ENCODE measurements at regions not wholly inside any gene's neighbourhood (a gene's known extent, or its start where the extent isn't known, plus 50 kb on each side); places are given as distances from the start of the nearest gene placed in this dataset.

DNA sequence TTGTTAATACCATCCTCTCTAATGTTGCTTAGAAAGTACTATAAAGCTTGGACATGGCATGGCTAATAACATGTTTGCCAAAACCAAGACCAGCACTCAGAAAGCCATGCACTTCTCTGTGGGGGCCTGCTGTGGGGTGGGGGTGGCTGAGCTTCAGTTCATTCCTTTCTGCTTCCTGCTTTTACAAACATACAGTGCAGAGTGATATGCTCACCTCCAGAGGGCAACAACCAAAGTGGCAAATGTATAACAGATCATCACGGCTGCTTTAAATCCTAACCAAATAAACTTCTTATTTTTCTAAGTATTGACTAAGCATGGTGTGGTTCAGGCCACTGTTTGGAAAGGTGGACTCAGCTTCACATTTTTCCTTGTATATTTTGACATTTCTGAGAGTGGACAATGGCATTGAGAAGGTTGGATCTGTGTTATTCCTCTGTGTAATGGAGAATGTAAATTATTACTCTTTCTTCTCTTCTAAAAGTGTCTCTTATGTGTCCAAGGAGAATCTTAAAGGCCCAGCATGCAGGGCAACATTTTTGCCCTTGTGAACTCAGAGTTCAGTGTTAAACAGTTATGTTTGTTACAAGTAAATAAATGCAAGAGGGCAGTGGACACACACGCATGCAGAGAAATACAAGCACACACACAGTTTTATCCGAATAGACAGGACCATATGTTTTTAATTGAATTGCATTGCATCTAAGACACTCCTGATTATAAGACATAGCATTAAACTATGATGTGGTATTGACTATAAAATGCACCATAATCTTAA, 186.1 kb downstream of the HERPUD2 start:
- no peaks in the 10 kb centered on the region for H3K27me3 ChIP-seq (ENCODE audit: control insufficient read depth, insufficient read depth, low read length)
- no peak overlapping the region for H3K4me2 ChIP-seq (ENCODE audit: extremely low read depth, insufficient read depth, low read length)
- TF ChIP-seq, protein P1, sequence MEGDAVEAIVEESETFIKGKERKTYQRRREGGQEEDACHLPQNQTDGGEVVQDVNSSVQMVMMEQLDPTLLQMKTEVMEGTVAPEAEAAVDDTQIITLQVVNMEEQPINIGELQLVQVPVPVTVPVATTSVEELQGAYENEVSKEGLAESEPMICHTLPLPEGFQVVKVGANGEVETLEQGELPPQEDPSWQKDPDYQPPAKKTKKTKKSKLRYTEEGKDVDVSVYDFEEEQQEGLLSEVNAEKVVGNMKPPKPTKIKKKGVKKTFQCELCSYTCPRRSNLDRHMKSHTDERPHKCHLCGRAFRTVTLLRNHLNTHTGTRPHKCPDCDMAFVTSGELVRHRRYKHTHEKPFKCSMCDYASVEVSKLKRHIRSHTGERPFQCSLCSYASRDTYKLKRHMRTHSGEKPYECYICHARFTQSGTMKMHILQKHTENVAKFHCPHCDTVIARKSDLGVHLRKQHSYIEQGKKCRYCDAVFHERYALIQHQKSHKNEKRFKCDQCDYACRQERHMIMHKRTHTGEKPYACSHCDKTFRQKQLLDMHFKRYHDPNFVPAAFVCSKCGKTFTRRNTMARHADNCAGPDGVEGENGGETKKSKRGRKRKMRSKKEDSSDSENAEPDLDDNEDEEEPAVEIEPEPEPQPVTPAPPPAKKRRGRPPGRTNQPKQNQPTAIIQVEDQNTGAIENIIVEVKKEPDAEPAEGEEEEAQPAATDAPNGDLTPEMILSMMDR (conservative IDR thresholded peaks at IDR 0.05 in 1 of 2, IDR thresholded peaks at IDR 0.05 in 1 of 2; ENCODE audit: low read depth in 1 of 2, low read length in 2 of 2) = no peak
- H3K9ac ChIP-seq (ENCODE audit: insufficient read depth, low read length) = no peak overlapping the region
- H2AFZ ChIP-seq (ENCODE audit: low read length) = no peak overlapping the region
- H4K20me1 ChIP-seq (ENCODE audit: control insufficient read depth, extremely low read depth, insufficient read depth, low read length) = no peaks in the 10 kb centered on the region
- no peak overlapping the region for H3K4me3 ChIP-seq (replicated peaks in 1 of 4; ENCODE audit: control extremely low read depth in 1 of 4, insufficient read depth in 1 of 4, low read depth in 3 of 4, low read length in 4 of 4)
- no peaks in the 10 kb centered on the region for H3K9me3 ChIP-seq (ENCODE audit: control insufficient read depth, insufficient read depth, low read depth, low read length)
- H3K36me3 ChIP-seq (ENCODE audit: control insufficient read depth, insufficient read depth, low read length) = no peaks in the 10 kb centered on the region
- H3K27ac ChIP-seq (ENCODE audit: insufficient read depth, low read length) = no peak overlapping the region
- no peaks in the 10 kb centered on the region for H3K79me2 ChIP-seq (ENCODE audit: control insufficient read depth, insufficient read depth, low read length)
- DNase-seq (ENCODE audit: low read depth in 2 of 2) = no peak
- no peaks in the 10 kb centered on the region for H3K4me1 ChIP-seq (ENCODE audit: control insufficient read depth, extremely low read depth, insufficient read depth, low read length)

DNA sequence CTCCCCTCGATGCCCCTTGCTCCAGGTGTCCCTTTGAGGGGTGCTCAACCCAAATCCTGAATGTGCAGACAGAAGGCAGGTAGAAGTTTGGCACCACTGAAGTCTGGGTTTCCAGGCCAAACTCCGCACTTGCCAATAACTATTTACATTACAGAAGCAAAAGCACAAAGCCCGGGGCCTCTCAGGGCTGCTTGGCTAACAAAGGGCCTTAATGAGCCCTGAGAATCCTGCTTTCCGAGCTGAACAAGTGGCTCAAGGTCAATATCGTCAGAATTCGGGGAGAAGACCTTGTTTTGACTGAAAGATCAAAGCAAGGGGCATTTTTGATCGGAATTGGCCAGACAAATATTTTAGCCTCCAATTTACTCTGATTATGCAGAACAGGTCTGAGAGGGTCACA, 189.9 kb downstream of the HERPUD2 start:
- no peak overlapping the region for H3K4me3 ChIP-seq (replicated peaks in 1 of 4; ENCODE audit: control extremely low read depth in 1 of 4, insufficient read depth in 1 of 4, low read depth in 3 of 4, low read length in 4 of 4)
- H2AFZ ChIP-seq (ENCODE audit: low read length) = no peak overlapping the region
- no peak overlapping the region for H3K27ac ChIP-seq (ENCODE audit: insufficient read depth, low read length)
- TF ChIP-seq, protein P1 (conservative IDR thresholded peaks at IDR 0.05 in 1 of 2, IDR thresholded peaks at IDR 0.05 in 1 of 2; ENCODE audit: low read depth in 1 of 2, low read length in 2 of 2) = no peak
- TF ChIP-seq EZH2 (IDR thresholded peaks at IDR 0.05; ENCODE audit: low read length, missing control alignments) = no peak
- H3K36me3 ChIP-seq (ENCODE audit: control insufficient read depth, insufficient read depth, low read length) = no peaks in the 10 kb centered on the region
- H3K9ac ChIP-seq (ENCODE audit: insufficient read depth, low read length) = no peak overlapping the region
- H3K4me1 ChIP-seq (ENCODE audit: control insufficient read depth, extremely low read depth, insufficient read depth, low read length) = no peaks in the 10 kb centered on the region
- no peaks in the 10 kb centered on the region for H3K27me3 ChIP-seq (ENCODE audit: control insufficient read depth, insufficient read depth, low read length)
- no peaks in the 10 kb centered on the region for H3K79me2 ChIP-seq (ENCODE audit: control insufficient read depth, insufficient read depth, low read length)
- no peak for DNase-seq (ENCODE audit: low read depth in 2 of 2)
- no peaks in the 10 kb centered on the region for H4K20me1 ChIP-seq (ENCODE audit: control insufficient read depth, extremely low read depth, insufficient read depth, low read length)
- H3K9me3 ChIP-seq (ENCODE audit: control insufficient read depth, insufficient read depth, low read depth, low read length) = no peaks in the 10 kb centered on the region
- H3K4me2 ChIP-seq (ENCODE audit: extremely low read depth, insufficient read depth, low read length) = no peak overlapping the region

DNA sequence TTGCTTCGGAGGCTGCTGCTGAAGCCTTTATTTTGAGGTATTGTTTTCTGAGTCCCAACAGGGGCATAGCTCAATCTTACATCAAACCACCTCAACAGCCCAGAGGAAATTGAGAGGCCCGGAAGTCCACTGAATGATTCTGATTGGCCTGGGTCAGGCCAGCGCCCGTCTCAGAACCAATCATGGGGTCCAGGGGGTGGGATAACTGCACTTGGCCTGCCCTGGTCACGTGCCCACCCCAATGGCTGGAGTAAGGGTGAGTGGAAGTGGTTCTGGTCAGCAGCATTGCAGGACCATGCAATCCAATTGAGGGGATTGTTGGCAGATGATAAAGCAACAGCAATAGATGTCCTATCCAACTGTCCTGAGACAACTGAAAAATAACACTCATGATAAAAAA, 190.6 kb downstream of the HERPUD2 start:
- H3K9ac ChIP-seq (ENCODE audit: insufficient read depth, low read length) = no peak overlapping the region
- H4K20me1 ChIP-seq (ENCODE audit: control insufficient read depth, extremely low read depth, insufficient read depth, low read length) = no peaks in the 10 kb centered on the region
- no peaks in the 10 kb centered on the region for H3K79me2 ChIP-seq (ENCODE audit: control insufficient read depth, insufficient read depth, low read length)
- H3K4me1 ChIP-seq (ENCODE audit: control insufficient read depth, extremely low read depth, insufficient read depth, low read length) = no peaks in the 10 kb centered on the region
- TF ChIP-seq, protein P1 (conservative IDR thresholded peaks at IDR 0.05 in 1 of 2, IDR thresholded peaks at IDR 0.05 in 1 of 2; ENCODE audit: low read depth in 1 of 2, low read length in 2 of 2) = no peak
- TF ChIP-seq EZH2 (IDR thresholded peaks at IDR 0.05; ENCODE audit: low read length, missing control alignments) = no peak
- no peaks in the 10 kb centered on the region for H3K9me3 ChIP-seq (ENCODE audit: control insufficient read depth, insufficient read depth, low read depth, low read length)
- no peaks in the 10 kb centered on the region for H3K36me3 ChIP-seq (ENCODE audit: control insufficient read depth, insufficient read depth, low read length)
- H3K4me2 ChIP-seq (ENCODE audit: extremely low read depth, insufficient read depth, low read length) = no peak overlapping the region
- H3K4me3 ChIP-seq (replicated peaks in 1 of 4; ENCODE audit: control extremely low read depth in 1 of 4, insufficient read depth in 1 of 4, low read depth in 3 of 4, low read length in 4 of 4) = no peak overlapping the region
- no peak for DNase-seq (ENCODE audit: low read depth in 2 of 2)
- no peak overlapping the region for H3K27ac ChIP-seq (ENCODE audit: insufficient read depth, low read length)
- H3K27me3 ChIP-seq (ENCODE audit: control insufficient read depth, insufficient read depth, low read length) = no peaks in the 10 kb centered on the region
- H2AFZ ChIP-seq (ENCODE audit: low read length) = no peak overlapping the region
